PC-3 (cell line): ENCODE measurements at regions not wholly inside any gene's neighbourhood (a gene's known extent, or its start where the extent isn't known, plus 50 kb on each side); places are given as distances from the start of the nearest gene placed in this dataset.

Experiments
- ATAC-seq: fragments of 200-7000 bp; cut with Tn5 transposase; 2 replicates; pipeline ENCODE4 v1.9.1; 2020; ENCODE audit warnings: mild to moderate bottlenecking, moderate library complexity
- BruUV-seq: library from RNA; stranded (reverse); fragments of 400-500 nt; replicated peaks from 2 replicates; lab custom pipeline; 2021; lab: Mats Ljungman, UMichigan
- CTCF ChIA-PET: fragments of 300-600 bp; sonication (Branson Sonifier 250); formaldehyde crosslinking; loops from one replicate; lab custom pipeline; 2022; ENCODE audit warnings: antibody characterized with exemption; lab: Charles Lee
- POLR2A ChIA-PET: fragments of 300-600 bp; sonication (Branson Sonifier 250); formaldehyde crosslinking; loops from one replicate; lab custom pipeline; 2022; ENCODE audit warnings: antibody characterized with exemption; ENCODE audit not compliant: unreplicated experiment; lab: Charles Lee
- DNase-seq: peaks from one replicate; pipeline ENCODE4 v3.0.0-alpha.2; 2015
- H2AFZ ChIP-seq: fragments of 300-600 bp; sonication (generic); 2 replicates; pipeline ENCODE4 v1.6.0; 2016; ENCODE audit warnings: antibody characterized with exemption, low read length
- H3F3A ChIP-seq: fragments of 300-600 bp; sonication (generic); one replicate; pipeline ENCODE4 v1.6.0; 2017; ENCODE audit warnings: antibody characterized with exemption, low read length, control low read depth, mild to moderate bottlenecking; ENCODE audit not compliant: unreplicated experiment
- H3K27ac ChIP-seq: fragments of 300-600 bp; sonication (generic); 2 replicates; pipeline ENCODE4 v1.5.1; 2016; ENCODE audit warnings: mild to moderate bottlenecking, low read length
- H3K27me3 ChIP-seq: fragments of 300-600 bp; sonication (generic); 2 replicates; pipeline ENCODE4 v1.6.1; 2016; ENCODE audit warnings: low read length, mixed read lengths
- H3K36me3 ChIP-seq: fragments of 300-600 bp; sonication (generic); 2 replicates; pipeline ENCODE4 v1.6.1; 2016; ENCODE audit warnings: low read depth, mixed run types, low read length, mixed read lengths
- H3K4me1 ChIP-seq: fragments of 300-600 bp; sonication (generic); 2 replicates; pipeline ENCODE4 v1.5.1; 2016; ENCODE audit warnings: low read length; ENCODE audit not compliant: insufficient read depth
- H3K4me2 ChIP-seq: fragments of 300-600 bp; sonication (generic); 2 replicates; pipeline ENCODE4 v1.6.0; 2016; ENCODE audit warnings: low read length
- H3K4me3 ChIP-seq: fragments of 300-600 bp; sonication (generic); 2 replicates; pipeline ENCODE4 v1.5.1; 2016; ENCODE audit warnings: mild to moderate bottlenecking, low read length, mixed read lengths
- H3K79me2 ChIP-seq: fragments of 300-600 bp; sonication (generic); 2 replicates; pipeline ENCODE4 v1.6.1; 2017; ENCODE audit warnings: low read length, mixed read lengths
- H3K9ac ChIP-seq: fragments of 300-600 bp; sonication (generic); 2 replicates; pipeline ENCODE4 v1.6.0; 2016; ENCODE audit warnings: mild to moderate bottlenecking, low read length
- H3K9me2 ChIP-seq: fragments of 300-600 bp; sonication (generic); replicated peaks from 2 replicates; pipeline ENCODE4 v1.6.1; 2016; ENCODE audit warnings: mixed run types, low read length, mixed read lengths
- H3K9me3 ChIP-seq: fragments of 300-600 bp; sonication (generic); 2 replicates; pipeline ENCODE4 v1.6.1; 2016; ENCODE audit warnings: low read length, mixed read lengths
- H4K20me1 ChIP-seq: fragments of 300-600 bp; sonication (generic); 2 replicates; pipeline ENCODE4 v1.6.1; 2016; ENCODE audit warnings: low read length, mixed read lengths
- CTCF ChIP-seq: fragments of 300-600 bp; sonication (generic); conservative IDR thresholded peaks from 2 replicates; pipeline ENCODE4 v1.5.1; 2017; ENCODE audit warnings: antibody characterized with exemption, low read depth, mild to moderate bottlenecking, low read length
- EZH2 ChIP-seq: fragments of 300-600 bp; sonication (generic); IDR thresholded peaks from one replicate; pipeline ENCODE4 v1.6.1; 2017; ENCODE audit warnings: antibody characterized with exemption, mild to moderate bottlenecking, low read length; ENCODE audit not compliant: unreplicated experiment
- EZH2phosphoT487 ChIP-seq: fragments of 300-600 bp; sonication (generic); IDR thresholded peaks from 2 replicates; pipeline ENCODE4 v1.6.1; 2018; ENCODE audit warnings: mild to moderate bottlenecking, antibody characterized with exemption, low read length, borderline replicate concordance
- intact Hi-C: fragments of 100-400 bp; cut with micrococcal nuclease; formaldehyde crosslinking; loops from 2 replicates; pipeline ENCODE4 v1.9.0; 2023

- TF ChIP-seq EZH2phosphoT487 = no peak
- no peak for TF ChIP-seq CTCF
- no peak for TF ChIP-seq EZH2
- no peak overlapping the region for H3K4me3 ChIP-seq
- H3F3A ChIP-seq = no peaks in the 10 kb centered on the region
- H3K36me3 ChIP-seq = no peaks in the 10 kb centered on the region
- no peak for DNase-seq
- H3K79me2 ChIP-seq = no peaks in the 10 kb centered on the region
- H4K20me1 ChIP-seq = no peaks in the 10 kb centered on the region
- H3K9me2 ChIP-seq = no peaks in the 10 kb centered on the region
- intact Hi-C loops = no loop called here
- H3K27ac ChIP-seq = no peak overlapping the region
- H2AFZ ChIP-seq = no peak overlapping the region
- ATAC-seq = no peak
- H3K4me1 ChIP-seq = no peaks in the 10 kb centered on the region
- no peak overlapping the region for H3K9ac ChIP-seq
- H3K9me3 ChIP-seq = no peaks in the 10 kb centered on the region
- no peak overlapping the region for H3K4me2 ChIP-seq
- no peaks in the 10 kb centered on the region for H3K27me3 ChIP-seq
- ChIA-PET POLR2A (no interaction called here), CTCF (no interaction called here)
- no TSS peak for BruUV-seq
Measured at GRCh38 chr6:23704479-23705052, 421.4 kb upstream of the NRSN1 start.

DNA sequence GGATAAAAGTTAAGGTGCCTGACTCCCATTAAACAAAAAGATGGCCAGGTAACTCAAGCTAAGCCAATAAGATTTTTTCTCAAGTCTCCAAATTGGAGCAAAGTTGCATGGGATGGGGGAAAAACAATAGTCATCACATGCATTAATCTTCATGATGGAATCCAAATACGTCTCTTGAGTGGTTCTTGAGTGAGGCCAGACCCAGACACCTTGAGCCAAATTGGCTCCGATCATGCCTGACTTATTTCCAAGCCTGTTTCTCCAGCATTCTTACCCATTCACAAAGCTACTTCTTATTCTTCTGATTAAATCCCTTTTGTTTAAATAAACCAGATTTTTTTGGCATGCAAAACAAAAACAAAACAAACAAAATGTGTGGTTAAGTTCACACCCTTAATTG, 420.3 kb upstream of the NRSN1 start:
- Histone ChIP-seq H3K9me2 (no peaks in the 10 kb centered on the region), H3K9me3 (no peaks in the 10 kb centered on the region), H4K20me1 (no peaks in the 10 kb centered on the region), H3K4me3 (no peak overlapping the region), H2AFZ (no peak overlapping the region), H3K27me3 (0 out of 2 replicates have a peak, but pooled peaks cover under 1% of the 10 kb centered on the region), H3F3A (no peaks in the 10 kb centered on the region), H3K4me1 (no peaks in the 10 kb centered on the region), H3K36me3 (no peaks in the 10 kb centered on the region), H3K4me2 (no peak overlapping the region), H3K9ac (no peak overlapping the region), H3K79me2 (no peaks in the 10 kb centered on the region), H3K27ac (no peak overlapping the region)
- ATAC-seq (no peak), DNase-seq (no peak)
- BruUV-seq = no TSS peak
- TF ChIP-seq CTCF (no peak), EZH2 (no peak), EZH2phosphoT487 (no peak)
- intact Hi-C loops = no loop called here
- ChIA-PET CTCF (no interaction called here), POLR2A (interaction anchor here (0.6 kb wide), 1 partner anchor 565 kb away, joined by 3 read pairs; no protein-coding TSS in a partner anchor)

DNA sequence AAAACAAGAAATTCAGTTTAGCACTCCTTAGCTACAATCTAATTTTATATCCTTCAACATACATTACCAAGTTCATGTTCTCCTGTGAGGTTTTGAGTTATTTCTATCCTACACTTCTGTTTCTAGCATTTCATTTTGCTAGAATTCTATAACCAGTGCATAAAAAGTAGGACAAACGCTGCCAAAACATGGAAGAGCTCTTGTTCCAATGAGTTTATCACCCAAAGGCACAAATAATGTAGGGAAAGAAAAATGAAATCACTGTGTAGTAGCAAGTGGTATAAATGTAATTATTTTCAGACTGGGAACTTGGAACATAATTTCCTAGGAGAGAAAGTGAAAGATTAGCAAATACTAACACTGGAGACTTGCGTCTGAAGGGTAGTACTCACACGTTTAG, 413.3 kb upstream of the NRSN1 start:
- ChIA-PET CTCF (no interaction called here), POLR2A (no interaction called here)
- H3K27me3 ChIP-seq = peaks cover 40% of the 10 kb centered on the region
- no TSS peak for BruUV-seq
- no peak overlapping the region for H3K4me2 ChIP-seq
- DNase-seq (no peak), ATAC-seq (no peak)
- H3K27ac ChIP-seq = no peak overlapping the region
- no peak overlapping the region for H2AFZ ChIP-seq
- no peaks in the 10 kb centered on the region for H3K36me3 ChIP-seq
- H3F3A ChIP-seq = no peaks in the 10 kb centered on the region
- H4K20me1 ChIP-seq = no peaks in the 10 kb centered on the region
- no peak overlapping the region for H3K9ac ChIP-seq
- no peak for TF ChIP-seq CTCF
- TF ChIP-seq EZH2 = no peak
- no peak for TF ChIP-seq EZH2phosphoT487
- H3K79me2 ChIP-seq = no peaks in the 10 kb centered on the region
- no peak overlapping the region for H3K4me3 ChIP-seq
- no peaks in the 10 kb centered on the region for H3K9me3 ChIP-seq
- H3K9me2 ChIP-seq = no peaks in the 10 kb centered on the region
- no peaks in the 10 kb centered on the region for H3K4me1 ChIP-seq
- intact Hi-C loops = no loop called here
